Right ventricle myocardium superior (tissue), 1 donor: ENCODE measurements at regions not wholly inside any gene's neighbourhood (a gene's known extent, or its start where the extent isn't known, plus 50 kb on each side); places are given as distances from the start of the nearest gene placed in this dataset.
A peak's percentile ranks its signal among the peaks of the same experiment; 100 is the strongest.

Experiments used
- ATAC-seq: fragments of 200-7000 bp; cut with Tn5 transposase; one replicate; pipeline ENCODE4 v1.9.1; 2020; ENCODE audit warnings: mild to moderate bottlenecking; ENCODE audit not compliant: poor library complexity
- DNase-seq: peaks from one replicate; pipeline ENCODE4 v3.0.0-alpha.2; 2020
- intact Hi-C: fragments of 100-400 bp; cut with DNase I; formaldehyde crosslinking; loops from one replicate; pipeline ENCODE4 v1.11.2; 2022
- donor health status: DM: no; HTN: yes; CAD: no; lungs with severe emphysema.

GRCh38 chr15:96501362-96501761 is 170.9 kb downstream of the NR2F2 start:
- DNase-seq (no peak), ATAC-seq (no peak)
- intact Hi-C loops = no loop called here

- intact Hi-C loops = no loop called here
- no peak for ATAC-seq
- DNase-seq = no peak
Observed at GRCh38 chr15:96502196-96502595, 171.7 kb downstream of the NR2F2 start.

GRCh38 chr15:96503276-96503675 is 172.8 kb downstream of the NR2F2 start:
- no peak for ATAC-seq
- intact Hi-C loops = no loop called here
- no peak for DNase-seq

GRCh38 chr15:96504371-96504770 is 173.9 kb downstream of the NR2F2 start:
- DNase-seq (no peak), ATAC-seq (no peak)
- intact Hi-C loops = no loop called here

- no peak for DNase-seq
- ATAC-seq = no peak
Observed at GRCh38 chr15:96505014-96505413, 174.5 kb downstream of the NR2F2 start.

GRCh38 chr15:96514607-96515285 is 184.2 kb downstream of the NR2F2 start:
- intact Hi-C loops = no loop called here
- DNase-seq = no peak
- no peak for ATAC-seq

More at GRCh38 chr15:96505014-96505413, 174.5 kb downstream of the NR2F2 start:
- intact Hi-C loops = no loop called here

GRCh38 chr15:96515371-96515770 is 184.9 kb downstream of the NR2F2 start:
- ATAC-seq = no peak

GRCh38 chr15:96521386-96521785 is 190.9 kb downstream of the NR2F2 start:
- ATAC-seq = no peak
- intact Hi-C loops = no loop called here

More at GRCh38 chr15:96515371-96515770, 184.9 kb downstream of the NR2F2 start:
- intact Hi-C loops = no loop called here
- no peak for DNase-seq

GRCh38 chr15:96524676-96525417 is 194.3 kb downstream of the NR2F2 start:
- DNase-seq = no peak
- intact Hi-C loops = no loop called here
- no peak for ATAC-seq

More at GRCh38 chr15:96521386-96521785, 190.9 kb downstream of the NR2F2 start:
- DNase-seq = no peak

- ATAC-seq (no peak), DNase-seq (no peak)
- intact Hi-C loops = no loop called here
Observed at GRCh38 chr15:96535148-96535547, 204.6 kb downstream of the NR2F2 start.

GRCh38 chr15:96538491-96538890 is 208.0 kb downstream of the NR2F2 start:
- no peak for ATAC-seq
- intact Hi-C loops = no loop called here
- no peak for DNase-seq

GRCh38 chr15:96540283-96540682 is 209.8 kb downstream of the NR2F2 start:
- no peak for DNase-seq
- intact Hi-C loops = no loop called here
- ATAC-seq = no peak

- DNase-seq = no peak
- no peak for ATAC-seq
- intact Hi-C loops = no loop called here
Observed at GRCh38 chr15:96542130-96542770, 211.8 kb downstream of the NR2F2 start.

- ATAC-seq (no peak), DNase-seq (no peak)
- intact Hi-C loops = no loop called here
Observed at GRCh38 chr15:96544162-96544756, 213.8 kb downstream of the NR2F2 start.

- ATAC-seq (no peak), DNase-seq (no peak)
- intact Hi-C loops = no loop called here
Observed at GRCh38 chr15:96549136-96549535, 218.6 kb downstream of the NR2F2 start.

GRCh38 chr15:96551196-96551595 is 220.7 kb downstream of the NR2F2 start:
- DNase-seq = no peak
- ATAC-seq = no peak
- intact Hi-C loops = no loop called here

- intact Hi-C loops = no loop called here
- DNase-seq = no peak
Observed at GRCh38 chr15:96551722-96552121, 221.2 kb downstream of the NR2F2 start.

GRCh38 chr15:96553006-96553405 is 222.5 kb downstream of the NR2F2 start:
- intact Hi-C loops = no loop called here
- no peak for ATAC-seq
- no peak for DNase-seq

More at GRCh38 chr15:96551722-96552121, 221.2 kb downstream of the NR2F2 start:
- no peak for ATAC-seq

GRCh38 chr15:96553451-96553850 is 223.0 kb downstream of the NR2F2 start:
- DNase-seq (no peak), ATAC-seq (peak; percentile 79)
- intact Hi-C loops = no loop called here
